Endothelial cell (in vitro differentiated cells): ENCODE measurements at regions not wholly inside any gene's neighbourhood (a gene's known extent, or its start where the extent isn't known, plus 50 kb on each side); places are given as distances from the start of the nearest gene placed in this dataset.
"Not testable (repeated sequence)": the region's sequence is repeated elsewhere in the genome, so short reads cannot be mapped to it uniquely, and the experiment has no call there.

ENCODE experiments used
- DNase-seq: peaks from one replicate; pipeline ENCODE4 v3.0.0; 2021; ENCODE audit warnings: low spot score
- H3K27ac Mint-ChIP-seq: one replicate; pipeline ENCODE4 v1.8.0; 2021; ENCODE audit warnings: mixed read lengths, inconsistent platforms; ENCODE audit not compliant: unreplicated experiment
- H3K27me3 Mint-ChIP-seq: one replicate; pipeline ENCODE4 v1.8.0; 2021; ENCODE audit warnings: mild to moderate bottlenecking, moderate library complexity, mixed read lengths, inconsistent platforms; ENCODE audit not compliant: unreplicated experiment
- H3K36me3 Mint-ChIP-seq: one replicate; pipeline ENCODE4 v1.8.0; 2021; ENCODE audit warnings: mild to moderate bottlenecking, low read depth, mixed read lengths, inconsistent platforms; ENCODE audit not compliant: unreplicated experiment
- H3K4me1 Mint-ChIP-seq: one replicate; pipeline ENCODE4 v1.8.0; 2021; ENCODE audit warnings: mild to moderate bottlenecking, mixed read lengths, inconsistent platforms; ENCODE audit not compliant: unreplicated experiment
- H3K4me3 Mint-ChIP-seq: one replicate; pipeline ENCODE4 v1.8.0; 2021; ENCODE audit warnings: mild to moderate bottlenecking, mixed read lengths, inconsistent platforms; ENCODE audit not compliant: unreplicated experiment
- H3K9me3 Mint-ChIP-seq: one replicate; pipeline ENCODE4 v1.8.0; 2021; ENCODE audit warnings: mixed read lengths, inconsistent platforms; ENCODE audit not compliant: unreplicated experiment
- TF ChIP-seq, protein P1 (sequence below): fragments of 200-600 bp; sonication (generic); IDR thresholded peaks from one replicate; pipeline ENCODE4 v1.5.0; 2021; ENCODE audit warnings: antibody characterized with exemption; ENCODE audit not compliant: unreplicated experiment

DNA sequence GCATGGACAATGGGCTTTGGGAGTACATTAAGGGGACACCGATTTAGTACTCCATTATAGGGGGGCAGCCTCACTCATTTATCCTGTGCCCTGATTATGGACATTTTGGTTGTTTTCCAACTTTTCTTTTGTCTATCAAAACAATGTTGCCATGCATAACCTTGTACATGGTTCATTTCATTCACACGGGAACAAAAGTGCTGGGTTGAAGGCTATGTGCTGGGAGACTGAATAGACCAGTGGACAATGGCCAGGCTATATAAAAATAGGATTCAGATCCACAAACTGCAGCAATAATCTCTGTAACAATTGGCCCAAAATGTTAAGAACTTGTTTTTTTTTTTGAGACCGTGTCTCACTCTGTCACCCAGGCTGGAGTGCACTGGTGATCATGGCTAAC lies 100.7 kb upstream of the GMDS start:
- DNase-seq: no peak
- H3K9me3 Mint-ChIP-seq: no peaks in the 10 kb centered on the region
- H3K4me3 Mint-ChIP-seq: no peak overlapping the region
- H3K27me3 Mint-ChIP-seq: no peaks in the 10 kb centered on the region
- H3K36me3 Mint-ChIP-seq: no peaks in the 10 kb centered on the region
- H3K27ac Mint-ChIP-seq: no peak overlapping the region
- TF ChIP-seq, protein P1, sequence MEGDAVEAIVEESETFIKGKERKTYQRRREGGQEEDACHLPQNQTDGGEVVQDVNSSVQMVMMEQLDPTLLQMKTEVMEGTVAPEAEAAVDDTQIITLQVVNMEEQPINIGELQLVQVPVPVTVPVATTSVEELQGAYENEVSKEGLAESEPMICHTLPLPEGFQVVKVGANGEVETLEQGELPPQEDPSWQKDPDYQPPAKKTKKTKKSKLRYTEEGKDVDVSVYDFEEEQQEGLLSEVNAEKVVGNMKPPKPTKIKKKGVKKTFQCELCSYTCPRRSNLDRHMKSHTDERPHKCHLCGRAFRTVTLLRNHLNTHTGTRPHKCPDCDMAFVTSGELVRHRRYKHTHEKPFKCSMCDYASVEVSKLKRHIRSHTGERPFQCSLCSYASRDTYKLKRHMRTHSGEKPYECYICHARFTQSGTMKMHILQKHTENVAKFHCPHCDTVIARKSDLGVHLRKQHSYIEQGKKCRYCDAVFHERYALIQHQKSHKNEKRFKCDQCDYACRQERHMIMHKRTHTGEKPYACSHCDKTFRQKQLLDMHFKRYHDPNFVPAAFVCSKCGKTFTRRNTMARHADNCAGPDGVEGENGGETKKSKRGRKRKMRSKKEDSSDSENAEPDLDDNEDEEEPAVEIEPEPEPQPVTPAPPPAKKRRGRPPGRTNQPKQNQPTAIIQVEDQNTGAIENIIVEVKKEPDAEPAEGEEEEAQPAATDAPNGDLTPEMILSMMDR: no peak
- no peaks in the 10 kb centered on the region for H3K4me1 Mint-ChIP-seq

- Mint-ChIP-seq H3K4me3 (no peak overlapping the region), H3K4me1 (no peaks in the 10 kb centered on the region), H3K36me3 (no peaks in the 10 kb centered on the region), H3K9me3 (no peaks in the 10 kb centered on the region), H3K27ac (no peak overlapping the region), H3K27me3 (no peaks in the 10 kb centered on the region)
- DNase-seq: no peak
- TF ChIP-seq, protein P1: no peak
Measured at GRCh38 chr6:2344319-2344905, 99.0 kb upstream of the GMDS start.

- Mint-ChIP-seq H3K36me3 (peaks cover 32% of the 10 kb centered on the region), H3K9me3 (peaks cover 25% of the 10 kb centered on the region), H3K4me3 (no peak overlapping the region), H3K27me3 (no peaks in the 10 kb centered on the region), H3K27ac (no peak overlapping the region), H3K4me1 (no peaks in the 10 kb centered on the region)
- TF ChIP-seq, protein P1: no peak
- no peak for DNase-seq
Measured at GRCh38 chr6:2327591-2327990, 82.2 kb upstream of the GMDS start.

GRCh38 chr6:2324166-2324953 lies 79.0 kb upstream of the GMDS start:
- peaks cover 36% of the 10 kb centered on the region for H3K36me3 Mint-ChIP-seq
- peaks cover 29% of the 10 kb centered on the region for H3K9me3 Mint-ChIP-seq
- TF ChIP-seq, protein P1: no peak
- no peaks in the 10 kb centered on the region for H3K4me1 Mint-ChIP-seq
- peaks cover 1% of the 10 kb centered on the region for H3K27me3 Mint-ChIP-seq
- H3K4me3 Mint-ChIP-seq: peak overlapping the region; percentile 66
- DNase-seq: no peak
- H3K27ac Mint-ChIP-seq: no peak overlapping the region

GRCh38 chr6:2317498-2317897 lies 72.1 kb upstream of the GMDS start:
- H3K4me3 Mint-ChIP-seq, H3K9me3 Mint-ChIP-seq, DNase-seq, H3K27ac Mint-ChIP-seq, H3K27me3 Mint-ChIP-seq, H3K4me1 Mint-ChIP-seq: not testable (repeated sequence)
- H3K36me3 Mint-ChIP-seq: peaks cover 27% of the 10 kb centered on the region
